ENCODE measurements at regions not wholly inside any gene's neighbourhood (a gene's known extent, or its start where the extent isn't known, plus 50 kb on each side); places are given as distances from the start of the nearest gene placed in this dataset.

GRCh38 chr13:77386880-77387606, 60.1 kb upstream of the MYCBP2 start:
- CTCF ChIA-PET: no interaction called here
- no peaks in the 10 kb centered on the region for H3K9me2 ChIP-seq (ENCODE audit: insufficient read depth)
- intact Hi-C loops (cut with micrococcal nuclease): no loop called here
- peaks cover 23% of the 10 kb centered on the region for H3K27me3 ChIP-seq (ENCODE audit: insufficient read depth, low read length)
- TF ChIP-seq EZH2phosphoT487 (IDR thresholded peaks at IDR 0.05; ENCODE audit: borderline replicate concordance) (no peak), MAX (IDR thresholded peaks at IDR 0.05) (no peak)
- no peaks in the 10 kb centered on the region for H3K4me1 ChIP-seq (ENCODE audit: control insufficient read depth in 1 of 2, insufficient read depth in 2 of 2, low read length in 2 of 2)
- H3K4me2 ChIP-seq (ENCODE audit: low read length): no peak overlapping the region
- DNase-seq (ENCODE audit: low read depth, low spot score) (no peak), ATAC-seq (no peak)
- no peaks in the 10 kb centered on the region for H4K20me1 ChIP-seq (ENCODE audit: insufficient read depth)
- H3K9me3 ChIP-seq (ENCODE audit: control insufficient read depth in 1 of 2, insufficient read depth in 1 of 2, low read depth in 1 of 2, low read length in 2 of 2): no peaks in the 10 kb centered on the region
- no TSS peak for BruUV-seq (replicated peaks)
- POLR2A ChIA-PET: no interaction called here
- H2AFZ ChIP-seq (ENCODE audit: low read depth, low read length, poor library complexity, severe bottlenecking): no peak overlapping the region
- no peaks in the 10 kb centered on the region for H3K79me2 ChIP-seq (ENCODE audit: insufficient read depth, low read length)
- H3K36me3 ChIP-seq (ENCODE audit: control insufficient read depth in 1 of 2, insufficient read depth in 2 of 2, low read length in 2 of 2): no peaks in the 10 kb centered on the region
- H3K27ac ChIP-seq (ENCODE audit: low read depth, low read length): no peak overlapping the region
- RAD21 ChIA-PET (ENCODE audit: low non-redundant PET in 1 of 2, low total read pairs in 2 of 2, uncharacterized antibody in 2 of 2, unreplicated experiment in 2 of 2): no interaction called here
- no peak overlapping the region for H3K4me3 ChIP-seq (replicated peaks in 1 of 2; ENCODE audit: low read depth in 1 of 2, low read length in 2 of 2)
- no peak overlapping the region for H3K9ac ChIP-seq (ENCODE audit: low read length)

GRCh38 chr13:77386046-77386445, 59.2 kb upstream of the MYCBP2 start:
- Histone ChIP-seq H3K36me3 (ENCODE audit: control insufficient read depth in 1 of 2, insufficient read depth in 2 of 2, low read length in 2 of 2) (no peaks in the 10 kb centered on the region), H3K27me3 (ENCODE audit: insufficient read depth, low read length) (peaks cover 23% of the 10 kb centered on the region), H4K20me1 (ENCODE audit: insufficient read depth) (no peaks in the 10 kb centered on the region), H3K9me2 (ENCODE audit: insufficient read depth) (no peaks in the 10 kb centered on the region), H3K4me1 (ENCODE audit: control insufficient read depth in 1 of 2, insufficient read depth in 2 of 2, low read length in 2 of 2) (no peaks in the 10 kb centered on the region), H3K4me2 (ENCODE audit: low read length) (no peak overlapping the region), H3K27ac (ENCODE audit: low read depth, low read length) (no peak overlapping the region), H3K79me2 (ENCODE audit: insufficient read depth, low read length) (no peaks in the 10 kb centered on the region), H3K4me3 (replicated peaks in 1 of 2; ENCODE audit: low read depth in 1 of 2, low read length in 2 of 2) (no peak overlapping the region), H3K9me3 (ENCODE audit: control insufficient read depth in 1 of 2, insufficient read depth in 1 of 2, low read depth in 1 of 2, low read length in 2 of 2) (no peaks in the 10 kb centered on the region), H3K9ac (ENCODE audit: low read length) (no peak overlapping the region), H2AFZ (ENCODE audit: low read depth, low read length, poor library complexity, severe bottlenecking) (no peak overlapping the region)
- intact Hi-C loops (cut with micrococcal nuclease): no loop called here
- POLR2A ChIA-PET: no interaction called here
- DNase-seq (ENCODE audit: low read depth, low spot score) (no peak), ATAC-seq (no peak)
- no TSS peak for BruUV-seq (replicated peaks)
- CTCF ChIA-PET: no interaction called here
- RAD21 ChIA-PET (ENCODE audit: low non-redundant PET in 1 of 2, low total read pairs in 2 of 2, uncharacterized antibody in 2 of 2, unreplicated experiment in 2 of 2): no interaction called here
- TF ChIP-seq SIN3A (IDR thresholded peaks at IDR 0.05; ENCODE audit: low read depth) (no peak), ZFX (IDR thresholded peaks at IDR 0.05) (no peak), ELF1 (IDR thresholded peaks at IDR 0.05; ENCODE audit: borderline replicate concordance, low read depth) (no peak)
